ENCODE measurements at regions not wholly inside any gene's neighbourhood (a gene's known extent, or its start where the extent isn't known, plus 50 kb on each side); places are given as distances from the start of the nearest gene placed in this dataset.
"Not testable (repeated sequence)": the region's sequence is repeated elsewhere in the genome, so short reads cannot be mapped to it uniquely, and the experiment has no call there.

- not testable (repeated sequence) for TF ChIP-seq CTCF, POLR2AphosphoS5 (IDR thresholded peaks at IDR 0.05)
Observed at GRCh38 chr1:209202321-209202720, 381.2 kb upstream of the CAMK1G start.
